Esophagus muscularis mucosa (tissue), 4 donors: ENCODE measurements at regions not wholly inside any gene's neighbourhood (a gene's known extent, or its start where the extent isn't known, plus 50 kb on each side); places are given as distances from the start of the nearest gene placed in this dataset.

Source experiments
- CTCF ChIP-seq, 3 experiments: fragments of 200-600 bp in 2 of 3; fragments of 450-650 bp in 1 of 3; sonication (generic) in 2 of 3; IDR thresholded peaks; one replicate each; pipeline ENCODE4 v1.5.1; 2017 to 2019; ENCODE audit warnings: antibody characterized with exemption in 3 of 3, mild to moderate bottlenecking in 2 of 3, moderate library complexity in 1 of 3
- EP300 ChIP-seq: sonication (generic); formaldehyde crosslinking; IDR thresholded peaks from one replicate; pipeline ENCODE4 v1.6.1; 2017; ENCODE audit warnings: antibody characterized with exemption
- POLR2A ChIP-seq: fragments of 450-650 bp; IDR thresholded peaks from one replicate; pipeline ENCODE4 v1.6.1; 2017; ENCODE audit warnings: antibody characterized with exemption, moderate library complexity, mild to moderate bottlenecking, low read depth
- POLR2AphosphoS5 ChIP-seq, 2 donors: sonication (generic); formaldehyde crosslinking; IDR thresholded peaks; one replicate each; pipeline ENCODE4 v1.6.1; 2017; ENCODE audit warnings: antibody characterized with exemption in 2 of 2

- TF ChIP-seq POLR2A (no peak), CTCF (IDR thresholded peaks at IDR 0.05) (no peak), EP300 (no peak), POLR2AphosphoS5 (IDR thresholded peaks at IDR 0.05) (no peak)
Observed at GRCh38 chr13:48920730-48921129, 55.0 kb upstream of the FNDC3A start.
